Stomach (tissue), 8 donors: ENCODE measurements at regions not wholly inside any gene's neighbourhood (a gene's known extent, or its start where the extent isn't known, plus 50 kb on each side); places are given as distances from the start of the nearest gene placed in this dataset.

Source experiments
- DNase-seq, 2 donors: peaks; one replicate each; pipeline versions ENCODE4 v3.0.0 to v3.0.0-alpha.2; 2013 to 2019
- H3K27ac ChIP-seq, 5 donors: fragments of 200-600 bp in 4 of 5; sonication (generic) in 4 of 5; one replicate each; pipeline ENCODE4 v1.5.1; 2013 to 2019; ENCODE audit warnings: mild to moderate bottlenecking in 1 of 5, moderate library complexity in 1 of 5
- H3K27me3 ChIP-seq, 3 donors: fragments of 200-600 bp; sonication (generic); one replicate each; pipeline ENCODE4 v1.5.1; 2017 to 2019; ENCODE audit warnings: mixed run types in 1 of 3
- H3K36me3 ChIP-seq, 4 donors: fragments of 200-600 bp; sonication (generic); 1 replicate in 3 of 4; 2 replicates in 1 of 4; pipeline ENCODE4 v1.5.1; 2016 to 2019
- H3K4me1 ChIP-seq, 4 donors: fragments of 200-600 bp; sonication (generic); one replicate each; pipeline ENCODE4 v1.5.1; 2016 to 2019
- H3K4me3 ChIP-seq, 4 donors: fragments of 200-600 bp; sonication (generic) in 3 of 4; one replicate each; pipeline ENCODE4 v1.5.1; 2016 to 2019; ENCODE audit warnings: mild to moderate bottlenecking in 1 of 4
- H3K9me3 ChIP-seq, 4 donors: fragments of 200-600 bp; sonication (generic); one replicate each; pipeline ENCODE4 v1.5.1; 2016 to 2019
- EP300 ChIP-seq: sonication (generic); formaldehyde crosslinking; IDR thresholded peaks from one replicate; pipeline ENCODE4 v1.6.1; 2017; ENCODE audit warnings: antibody characterized with exemption
- POLR2A ChIP-seq, 4 donors: fragments of 450-650 bp; IDR thresholded peaks; one replicate each; pipeline ENCODE4 v1.6.1; 2016; ENCODE audit warnings: antibody characterized with exemption in 4 of 4, control low read depth in 2 of 4, mild to moderate bottlenecking in 1 of 4, moderate library complexity in 1 of 4
- POLR2AphosphoS5 ChIP-seq, 3 donors: sonication (generic); formaldehyde crosslinking; IDR thresholded peaks; one replicate each; pipeline ENCODE4 v1.6.1; 2016; ENCODE audit warnings: antibody characterized with exemption in 3 of 3
- WGBS, 5 donors: extraction: QIAGEN DNeasy Blood & Tissue Kit in 3 of 5; methylation state at CpG; one replicate each; pipeline versions ENCODE4 v1.1.5 to v1.1.7; 2013 to 2018; 5-methylcytosine and 5-hydroxymethylcytosine counted together
- intact Hi-C: fragments of 100-400 bp; cut with DNase I; formaldehyde crosslinking; loops from one replicate; pipeline ENCODE4 v1.15.1; 2023; ENCODE audit warnings: low total_unique reads
- TF ChIP-seq, protein P1 (sequence below), 7 experiments: fragments of 450-650 bp in 4 of 7; fragments of 200-600 bp in 3 of 7; sonication (generic) in 3 of 7; IDR thresholded peaks; one replicate each; pipeline ENCODE4 v1.5.1; 2016 to 2019; ENCODE audit warnings: antibody characterized with exemption in 7 of 7, control low read depth in 2 of 7, mild to moderate bottlenecking in 1 of 7
- donor health status: healthy with polysubstance abuse.
- donor health status: Bipolar disorder and iron deficiency.
- donor health status: healthy.

DNA sequence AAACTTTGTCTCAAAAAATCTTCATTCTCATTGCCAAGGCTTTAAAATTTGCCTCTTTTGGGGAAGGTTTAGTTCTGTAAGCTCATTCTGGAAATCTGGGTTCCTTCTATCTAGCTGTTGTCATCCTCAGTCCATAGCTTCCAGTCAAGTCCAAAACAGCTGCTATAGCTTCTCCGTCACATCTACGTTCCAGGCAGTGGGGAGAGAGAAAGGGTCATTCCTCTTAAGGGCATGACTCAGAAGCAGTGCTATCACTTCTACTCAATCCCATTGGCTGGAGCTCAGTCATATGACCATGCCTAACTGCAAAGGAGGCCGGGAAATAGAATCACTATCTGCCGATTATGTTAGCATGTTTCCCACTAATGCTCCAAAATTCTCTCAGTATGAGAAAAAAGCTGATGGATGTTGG lies 141.4 kb upstream of the PTPN1 start:
- no peak for DNase-seq
- no peaks in the 10 kb centered on the region for H3K36me3 ChIP-seq
- no peak overlapping the region for H3K4me3 ChIP-seq
- TF ChIP-seq POLR2AphosphoS5 (IDR thresholded peaks at IDR 0.05) = no peak
- TF ChIP-seq EP300 = no peak
- TF ChIP-seq, protein P1, sequence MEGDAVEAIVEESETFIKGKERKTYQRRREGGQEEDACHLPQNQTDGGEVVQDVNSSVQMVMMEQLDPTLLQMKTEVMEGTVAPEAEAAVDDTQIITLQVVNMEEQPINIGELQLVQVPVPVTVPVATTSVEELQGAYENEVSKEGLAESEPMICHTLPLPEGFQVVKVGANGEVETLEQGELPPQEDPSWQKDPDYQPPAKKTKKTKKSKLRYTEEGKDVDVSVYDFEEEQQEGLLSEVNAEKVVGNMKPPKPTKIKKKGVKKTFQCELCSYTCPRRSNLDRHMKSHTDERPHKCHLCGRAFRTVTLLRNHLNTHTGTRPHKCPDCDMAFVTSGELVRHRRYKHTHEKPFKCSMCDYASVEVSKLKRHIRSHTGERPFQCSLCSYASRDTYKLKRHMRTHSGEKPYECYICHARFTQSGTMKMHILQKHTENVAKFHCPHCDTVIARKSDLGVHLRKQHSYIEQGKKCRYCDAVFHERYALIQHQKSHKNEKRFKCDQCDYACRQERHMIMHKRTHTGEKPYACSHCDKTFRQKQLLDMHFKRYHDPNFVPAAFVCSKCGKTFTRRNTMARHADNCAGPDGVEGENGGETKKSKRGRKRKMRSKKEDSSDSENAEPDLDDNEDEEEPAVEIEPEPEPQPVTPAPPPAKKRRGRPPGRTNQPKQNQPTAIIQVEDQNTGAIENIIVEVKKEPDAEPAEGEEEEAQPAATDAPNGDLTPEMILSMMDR (IDR thresholded peaks at IDR 0.05) = no peak
- no peak for TF ChIP-seq POLR2A (IDR thresholded peaks at IDR 0.05)
- peaks cover 9 to 41% (median 14%) of the 10 kb centered on the region in 4 donors for H3K4me1 ChIP-seq
- H3K9me3 ChIP-seq = no peaks in the 10 kb centered on the region
- no peaks in the 10 kb centered on the region for H3K27me3 ChIP-seq
- intact Hi-C loops = no loop called here
- H3K27ac ChIP-seq = peak overlapping the region in 1 of 5 donors; percentile 7
- 57 to 82% (median 76%) methylated on average over 4 of the region's 4 CpGs for WGBS, 5 donors

DNA sequence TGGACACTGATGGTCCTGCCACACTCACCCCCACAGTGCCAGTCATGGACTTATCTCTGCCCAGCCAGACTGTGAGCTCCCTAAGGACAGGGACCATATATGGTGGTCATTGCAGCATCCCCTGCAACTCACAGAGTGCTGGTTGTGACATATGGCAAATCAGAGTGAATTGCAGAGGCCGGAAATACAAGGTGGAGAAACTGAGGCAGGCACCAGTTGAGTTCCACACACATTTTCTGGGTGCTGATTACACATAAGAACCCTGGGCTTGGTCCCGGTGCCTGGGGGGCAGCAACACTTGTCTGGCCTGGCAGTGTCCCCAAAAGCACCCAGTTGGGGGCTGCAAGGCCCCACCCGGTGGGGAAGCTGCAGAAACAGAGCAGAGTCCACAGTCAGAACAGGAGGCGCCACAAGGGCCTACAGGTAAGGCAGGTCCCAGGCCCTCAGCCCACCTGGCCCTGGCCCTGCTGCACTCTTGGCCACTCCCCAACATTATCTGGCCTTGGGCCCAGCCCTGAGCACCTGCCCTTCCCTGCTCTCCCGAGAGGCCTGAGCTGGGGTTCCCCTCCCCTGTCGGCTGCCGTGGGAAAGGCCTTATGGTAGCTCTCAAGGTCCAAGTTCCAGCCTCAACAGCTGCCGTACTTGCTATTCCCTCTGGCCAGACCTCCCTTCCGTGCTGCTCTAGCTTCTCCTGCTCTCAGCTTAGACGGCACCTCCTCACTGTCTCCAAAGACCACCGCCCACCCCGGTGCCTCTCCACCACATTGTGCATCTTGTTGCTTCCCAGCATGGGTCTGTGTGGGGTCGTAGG lies 140.8 kb upstream of the PTPN1 start:
- peak overlapping the region; percentile 7 to 52 (median 39) for H3K27ac ChIP-seq
- intact Hi-C loops = no loop called here

DNA sequence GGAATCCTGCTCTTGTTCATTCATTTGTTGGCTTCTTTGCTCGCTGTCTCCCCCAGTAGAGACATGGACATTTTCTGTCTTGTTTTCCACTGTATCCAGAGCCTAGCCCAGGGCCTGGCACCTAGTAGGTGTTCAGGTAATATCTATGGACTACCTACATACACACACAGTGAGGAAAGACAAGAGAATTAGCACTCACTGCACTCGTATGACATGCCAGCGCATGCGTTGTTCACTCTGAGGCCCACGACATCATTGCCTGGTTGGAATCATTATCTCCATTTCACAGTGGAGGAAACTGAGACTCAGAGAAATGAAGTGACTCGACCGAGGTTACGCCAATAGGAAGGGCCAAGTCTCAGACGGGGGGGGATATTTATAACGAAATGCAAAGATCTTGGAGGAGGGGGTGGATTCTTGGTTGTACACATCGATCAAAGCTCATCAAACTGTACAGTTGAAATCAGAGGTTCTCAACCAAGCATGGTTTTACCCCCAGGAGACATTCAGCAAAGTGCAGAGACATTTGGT lies 140.1 kb upstream of the PTPN1 start:
- no peak overlapping the region for H3K4me3 ChIP-seq
- intact Hi-C loops = no loop called here
- peak overlapping the region in 4 of 5 donors; percentile 7 to 52 (median 34) for H3K27ac ChIP-seq
- H3K9me3 ChIP-seq = no peaks in the 10 kb centered on the region
- TF ChIP-seq, protein P1 (IDR thresholded peaks at IDR 0.05) = no peak
- TF ChIP-seq POLR2A (IDR thresholded peaks at IDR 0.05) (no peak), POLR2AphosphoS5 (IDR thresholded peaks at IDR 0.05) (no peak), EP300 (no peak)
- DNase-seq = no peak
- no peaks in the 10 kb centered on the region for H3K36me3 ChIP-seq
- no peaks in the 10 kb centered on the region for H3K27me3 ChIP-seq
- peaks cover 9 to 41% (median 14%) of the 10 kb centered on the region in 4 donors for H3K4me1 ChIP-seq
- WGBS, 5 donors = 88 to 93% (median 90%) methylated on average over 11 of the region's 11 CpGs

More for the DNA sequence above, 140.8 kb upstream of the PTPN1 start:
- Histone ChIP-seq H3K36me3 (no peaks in the 10 kb centered on the region), H3K9me3 (no peaks in the 10 kb centered on the region), H3K27me3 (no peaks in the 10 kb centered on the region), H3K4me1 (peaks cover 9 to 41% (median 14%) of the 10 kb centered on the region in 4 donors), H3K4me3 (no peak overlapping the region)
- TF ChIP-seq POLR2AphosphoS5 (IDR thresholded peaks at IDR 0.05) (peak in 2 of 3 donors; percentile 67 to 80), POLR2A (IDR thresholded peaks at IDR 0.05) (no peak), EP300 (no peak)
- TF ChIP-seq, protein P1 (IDR thresholded peaks at IDR 0.05) = peak in 1 of 7 experiments; percentile 25
- WGBS, 5 donors = 36 to 53% (median 42%) methylated on average over 11 to 13 of the region's 13 CpGs
- DNase-seq = peak; percentile 92 to 93

DNA sequence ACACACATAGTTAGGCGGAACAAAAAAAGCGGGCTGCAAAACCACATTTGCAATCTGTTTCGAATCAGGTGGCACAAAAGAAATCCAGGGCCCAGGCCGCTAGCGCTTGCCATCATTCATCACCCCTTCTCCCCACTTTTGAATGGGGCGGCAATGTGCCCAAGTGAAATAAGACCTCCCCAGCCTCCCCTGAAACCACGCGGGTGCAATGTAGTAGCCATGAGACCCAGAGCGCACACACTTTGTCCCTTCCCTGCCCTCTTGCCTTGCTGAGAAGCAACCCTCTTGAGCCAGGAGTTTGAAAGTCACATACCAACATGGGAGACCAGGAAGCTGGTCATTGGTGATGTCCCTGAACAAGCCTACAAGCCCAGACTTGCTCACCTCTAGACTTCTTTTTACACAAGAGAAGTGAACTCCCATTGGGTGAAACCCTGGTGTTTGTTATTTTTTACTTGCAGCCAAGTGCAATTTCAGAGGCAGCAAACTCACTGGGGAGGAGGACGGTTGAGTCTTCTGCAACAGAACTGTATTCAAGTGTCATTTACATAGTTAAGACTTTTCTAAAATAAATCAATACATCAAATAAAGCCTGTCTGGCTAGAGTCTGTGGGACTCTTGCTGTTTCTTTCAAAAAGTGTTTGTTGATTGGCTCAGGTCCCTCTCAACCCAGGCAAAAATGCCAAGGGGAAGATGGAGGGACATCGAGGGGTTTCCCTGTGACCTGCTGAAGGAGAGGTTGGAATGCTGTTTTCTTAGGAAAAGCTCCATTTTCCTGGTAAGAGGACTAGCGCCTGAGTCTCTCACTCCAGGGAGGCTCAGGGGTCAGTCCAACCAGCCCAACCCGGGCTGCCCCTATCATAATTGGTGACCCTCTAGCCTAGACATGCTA lies 138.1 kb upstream of the PTPN1 start:
- no peaks in the 10 kb centered on the region for H3K36me3 ChIP-seq
- H3K9me3 ChIP-seq = no peaks in the 10 kb centered on the region
- no peak for DNase-seq
- no peak overlapping the region for H3K4me3 ChIP-seq
- no peaks in the 10 kb centered on the region for H3K27me3 ChIP-seq
- TF ChIP-seq POLR2A (IDR thresholded peaks at IDR 0.05) = no peak
- TF ChIP-seq EP300 = no peak
- no peak for TF ChIP-seq POLR2AphosphoS5 (IDR thresholded peaks at IDR 0.05)
- TF ChIP-seq, protein P1 (IDR thresholded peaks at IDR 0.05) = no peak
- WGBS, 5 donors = 77 to 90% (median 85%) methylated on average over 12 to 13 of the region's 13 CpGs
- H3K4me1 ChIP-seq = peaks cover 9 to 32% (median 10%) of the 10 kb centered on the region in 4 donors
- intact Hi-C loops = no loop called here
- no peak overlapping the region for H3K27ac ChIP-seq
